Body of pancreas (tissue), 4 donors: ENCODE measurements at regions not wholly inside any gene's neighbourhood (a gene's known extent, or its start where the extent isn't known, plus 50 kb on each side); places are given as distances from the start of the nearest gene placed in this dataset.
A peak's percentile ranks its signal among the peaks of the same experiment; 100 is the strongest.

Source experiments
- ATAC-seq: fragments of 150-250 bp; one replicate; pipeline ENCODE4 v1.9.1; 2016
- DNase-seq, 4 donors: peaks; one replicate each; pipeline ENCODE4 v3.0.0-alpha.2; 2019
- H3K27ac ChIP-seq, 4 donors: fragments of 200-600 bp; sonication (generic); 1 replicate in 3 of 4; 2 replicates in 1 of 4; pipeline versions ENCODE4 v1.5.1 to v1.6.1; 2016 to 2019; ENCODE audit warnings: mild to moderate bottlenecking in 1 of 4, mixed read lengths in 1 of 4, moderate library complexity in 1 of 4
- H3K27me3 ChIP-seq, 2 donors: fragments of 200-600 bp; sonication (generic); one replicate each; pipeline ENCODE4 v1.6.0; 2016; ENCODE audit warnings: mild to moderate bottlenecking in 1 of 2
- H3K36me3 ChIP-seq, 2 donors: fragments of 200-600 bp; sonication (generic); replicated peaks in 1 of 2; 2 replicates each; pipeline ENCODE4 v1.5.1; 2016; ENCODE audit warnings: low read depth in 2 of 2; ENCODE audit not compliant: insufficient read depth in 1 of 2
- H3K4me1 ChIP-seq: fragments of 200-600 bp; sonication (generic); one replicate; pipeline ENCODE4 v1.6.0; 2016
- H3K4me3 ChIP-seq, 2 donors: fragments of 200-600 bp; sonication (generic); 1 replicate in 1 of 2; 2 replicates in 1 of 2; pipeline ENCODE4 v1.5.1; 2016 to 2019
- H3K9me3 ChIP-seq, 3 donors: fragments of 200-600 bp; sonication (generic); 1 replicate in 2 of 3; 2 replicates in 1 of 3; pipeline ENCODE4 v1.5.1; 2016
- POLR2A ChIP-seq, 3 donors: fragments of 450-650 bp; IDR thresholded peaks; one replicate each; pipeline ENCODE4 v1.6.1; 2016; ENCODE audit warnings: antibody characterized with exemption in 3 of 3, mild to moderate bottlenecking in 2 of 3
- WGBS, 2 donors: methylation state at CpG; one replicate each; pipeline ENCODE4 v1.1.5; 2017; 5-methylcytosine and 5-hydroxymethylcytosine counted together
- intact Hi-C: fragments of 100-400 bp; cut with DNase I; formaldehyde crosslinking; loops from one replicate; pipeline ENCODE4 v1.15.1; 2023
- TF ChIP-seq, protein P1 (sequence below), 7 experiments: fragments of 450-650 bp in 4 of 7; fragments of 200-600 bp in 3 of 7; sonication (generic) in 3 of 7; IDR thresholded peaks; one replicate each; pipeline ENCODE4 v1.5.1; 2016 to 2019; ENCODE audit warnings: antibody characterized with exemption in 7 of 7

DNA sequence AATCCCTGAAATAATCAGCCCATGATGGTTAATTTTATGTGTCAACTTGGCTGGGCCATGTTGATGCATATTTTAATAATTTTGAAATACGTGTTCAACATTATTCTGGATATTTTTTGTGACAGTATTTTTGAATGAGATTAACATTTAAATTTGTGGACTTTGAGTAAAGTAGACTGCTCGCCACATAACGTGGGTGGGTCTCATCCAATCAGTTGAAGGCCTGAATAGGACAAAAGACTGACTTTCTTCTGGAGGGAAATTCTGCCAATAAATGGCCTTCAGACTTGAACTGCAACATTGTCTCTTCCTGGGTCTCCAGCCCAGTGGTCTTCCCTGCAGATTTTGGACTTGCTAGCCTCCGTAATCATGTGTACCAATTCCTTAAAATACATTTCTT is 53.6 kb upstream of the BICC1 start:
- ATAC-seq (no peak), DNase-seq (no peak)
- Histone ChIP-seq H3K9me3 (no peaks in the 10 kb centered on the region), H3K4me3 (no peak overlapping the region), H3K4me1 (no peaks in the 10 kb centered on the region), H3K27ac (peak overlapping the region in 1 of 4 donors; percentile 61), H3K36me3 (no peaks in the 10 kb centered on the region), H3K27me3 (no peaks in the 10 kb centered on the region)
- TF ChIP-seq, protein P1, sequence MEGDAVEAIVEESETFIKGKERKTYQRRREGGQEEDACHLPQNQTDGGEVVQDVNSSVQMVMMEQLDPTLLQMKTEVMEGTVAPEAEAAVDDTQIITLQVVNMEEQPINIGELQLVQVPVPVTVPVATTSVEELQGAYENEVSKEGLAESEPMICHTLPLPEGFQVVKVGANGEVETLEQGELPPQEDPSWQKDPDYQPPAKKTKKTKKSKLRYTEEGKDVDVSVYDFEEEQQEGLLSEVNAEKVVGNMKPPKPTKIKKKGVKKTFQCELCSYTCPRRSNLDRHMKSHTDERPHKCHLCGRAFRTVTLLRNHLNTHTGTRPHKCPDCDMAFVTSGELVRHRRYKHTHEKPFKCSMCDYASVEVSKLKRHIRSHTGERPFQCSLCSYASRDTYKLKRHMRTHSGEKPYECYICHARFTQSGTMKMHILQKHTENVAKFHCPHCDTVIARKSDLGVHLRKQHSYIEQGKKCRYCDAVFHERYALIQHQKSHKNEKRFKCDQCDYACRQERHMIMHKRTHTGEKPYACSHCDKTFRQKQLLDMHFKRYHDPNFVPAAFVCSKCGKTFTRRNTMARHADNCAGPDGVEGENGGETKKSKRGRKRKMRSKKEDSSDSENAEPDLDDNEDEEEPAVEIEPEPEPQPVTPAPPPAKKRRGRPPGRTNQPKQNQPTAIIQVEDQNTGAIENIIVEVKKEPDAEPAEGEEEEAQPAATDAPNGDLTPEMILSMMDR (IDR thresholded peaks at IDR 0.05): no peak
- TF ChIP-seq POLR2A (IDR thresholded peaks at IDR 0.05): no peak
- WGBS, 2 donors: 87 to 92% methylated on average over 4 of the region's 4 CpGs
- intact Hi-C loops: no loop called here

DNA sequence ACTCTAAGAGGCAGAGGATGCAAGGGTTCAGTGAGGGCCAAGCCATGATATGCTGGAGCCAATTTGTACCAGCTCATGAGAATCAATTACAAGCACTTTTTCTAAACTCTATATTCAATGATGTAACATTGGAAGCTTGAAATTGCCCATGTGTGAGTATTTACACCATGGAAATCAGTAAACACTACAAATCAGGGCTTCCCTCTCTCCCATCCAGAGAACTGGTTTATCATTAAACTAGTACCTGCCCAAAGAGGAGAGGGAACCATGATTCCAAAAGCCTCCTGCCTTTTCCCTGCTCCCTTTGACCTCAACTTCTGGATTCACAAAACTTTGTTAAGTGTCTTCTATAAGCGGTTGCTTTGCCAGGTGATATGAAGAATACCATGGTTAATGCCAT is 52.5 kb upstream of the BICC1 start:
- Histone ChIP-seq H3K4me3 (no peak overlapping the region), H3K27ac (no peak overlapping the region), H3K4me1 (no peaks in the 10 kb centered on the region), H3K36me3 (no peaks in the 10 kb centered on the region), H3K9me3 (no peaks in the 10 kb centered on the region), H3K27me3 (no peaks in the 10 kb centered on the region)
- TF ChIP-seq POLR2A (IDR thresholded peaks at IDR 0.05): no peak
- TF ChIP-seq, protein P1 (IDR thresholded peaks at IDR 0.05): no peak
- WGBS, 2 donors: 88 to 90% methylated on average over 1 of the region's 1 CpG
- intact Hi-C loops: no loop called here
- ATAC-seq (no peak), DNase-seq (no peak)

- no peak for DNase-seq
- no peaks in the 10 kb centered on the region for H3K36me3 ChIP-seq
- WGBS, 2 donors: 59 to 76% methylated on average over 3 of the region's 3 CpGs
- peaks cover 0 to 6% of the 10 kb centered on the region in 2 donors for H3K27me3 ChIP-seq
- no peak overlapping the region for H3K27ac ChIP-seq
- TF ChIP-seq, protein P1 (IDR thresholded peaks at IDR 0.05): no peak
- TF ChIP-seq POLR2A (IDR thresholded peaks at IDR 0.05): no peak
- intact Hi-C loops: no loop called here
- no peak overlapping the region for H3K4me3 ChIP-seq
- no peaks in the 10 kb centered on the region for H3K9me3 ChIP-seq
- H3K4me1 ChIP-seq: peaks cover 17% of the 10 kb centered on the region
- ATAC-seq: no peak
Observed at GRCh38 chr10:58462863-58463507, 49.7 kb upstream of the BICC1 start.
